ENCODE measurements at regions not wholly inside any gene's neighbourhood (a gene's known extent, or its start where the extent isn't known, plus 50 kb on each side); places are given as distances from the start of the nearest gene placed in this dataset.

GRCh38 chr1:2936559-2937515 is 84.4 kb upstream of the ACTRT2 start:
- in situ Hi-C loops (cut with MboI; ENCODE audit: low sequenced_read_pairs in 4 of 4) = no loop called here
- no peaks in the 10 kb centered on the region for H3K36me3 ChIP-seq
- H3K4me1 ChIP-seq = no peaks in the 10 kb centered on the region
- no peak overlapping the region for H3K27ac ChIP-seq
- no peak for DNase-seq
- no peak for TF ChIP-seq POLR2A (IDR thresholded peaks at IDR 0.05)
- TF ChIP-seq, protein P1, sequence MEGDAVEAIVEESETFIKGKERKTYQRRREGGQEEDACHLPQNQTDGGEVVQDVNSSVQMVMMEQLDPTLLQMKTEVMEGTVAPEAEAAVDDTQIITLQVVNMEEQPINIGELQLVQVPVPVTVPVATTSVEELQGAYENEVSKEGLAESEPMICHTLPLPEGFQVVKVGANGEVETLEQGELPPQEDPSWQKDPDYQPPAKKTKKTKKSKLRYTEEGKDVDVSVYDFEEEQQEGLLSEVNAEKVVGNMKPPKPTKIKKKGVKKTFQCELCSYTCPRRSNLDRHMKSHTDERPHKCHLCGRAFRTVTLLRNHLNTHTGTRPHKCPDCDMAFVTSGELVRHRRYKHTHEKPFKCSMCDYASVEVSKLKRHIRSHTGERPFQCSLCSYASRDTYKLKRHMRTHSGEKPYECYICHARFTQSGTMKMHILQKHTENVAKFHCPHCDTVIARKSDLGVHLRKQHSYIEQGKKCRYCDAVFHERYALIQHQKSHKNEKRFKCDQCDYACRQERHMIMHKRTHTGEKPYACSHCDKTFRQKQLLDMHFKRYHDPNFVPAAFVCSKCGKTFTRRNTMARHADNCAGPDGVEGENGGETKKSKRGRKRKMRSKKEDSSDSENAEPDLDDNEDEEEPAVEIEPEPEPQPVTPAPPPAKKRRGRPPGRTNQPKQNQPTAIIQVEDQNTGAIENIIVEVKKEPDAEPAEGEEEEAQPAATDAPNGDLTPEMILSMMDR (IDR thresholded peaks at IDR 0.05 in 4 of 5, conservative IDR thresholded peaks at IDR 0.05 in 1 of 5) = no peak
- intact Hi-C loops (cut with DNase I; ENCODE audit: low total_unique reads) = no loop called here
- no peaks in the 10 kb centered on the region for H3K9me3 ChIP-seq
- peaks cover 12 to 28% (median 12%) of the 10 kb centered on the region in 3 donors for H3K27me3 ChIP-seq
- no peak overlapping the region for H3K4me3 ChIP-seq
- no peak for ATAC-seq

DNA sequence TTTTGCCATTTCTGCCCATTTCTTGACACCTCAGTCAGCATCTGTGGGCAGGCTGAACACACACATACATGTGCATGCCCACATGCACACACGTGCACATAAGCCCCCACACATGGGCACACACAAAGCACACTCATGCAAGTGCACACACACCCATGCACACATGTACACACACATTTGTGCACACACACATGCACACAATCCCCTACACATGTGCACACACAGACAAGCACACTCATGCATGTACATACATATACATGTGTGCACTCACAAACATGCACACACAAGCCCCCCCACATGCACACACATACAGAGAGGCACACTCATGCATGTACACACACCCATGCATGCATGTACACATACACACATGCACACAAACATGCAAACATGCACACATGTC is 83.5 kb upstream of the ACTRT2 start:
- no peak for DNase-seq
- in situ Hi-C loops (cut with MboI; ENCODE audit: low sequenced_read_pairs in 4 of 4) (no loop called here), intact Hi-C loops (cut with DNase I; ENCODE audit: low total_unique reads) (no loop called here)
- no peaks in the 10 kb centered on the region for H3K9me3 ChIP-seq
- H3K27ac ChIP-seq = no peak overlapping the region
- no peaks in the 10 kb centered on the region for H3K4me1 ChIP-seq
- no peak overlapping the region for H3K4me3 ChIP-seq
- no peaks in the 10 kb centered on the region for H3K36me3 ChIP-seq
- ATAC-seq = no peak
- TF ChIP-seq, protein P1 (IDR thresholded peaks at IDR 0.05 in 4 of 5, conservative IDR thresholded peaks at IDR 0.05 in 1 of 5) = no peak
- no peak for TF ChIP-seq POLR2A (IDR thresholded peaks at IDR 0.05)
- peaks cover 7 to 27% (median 9%) of the 10 kb centered on the region in 3 donors for H3K27me3 ChIP-seq

DNA sequence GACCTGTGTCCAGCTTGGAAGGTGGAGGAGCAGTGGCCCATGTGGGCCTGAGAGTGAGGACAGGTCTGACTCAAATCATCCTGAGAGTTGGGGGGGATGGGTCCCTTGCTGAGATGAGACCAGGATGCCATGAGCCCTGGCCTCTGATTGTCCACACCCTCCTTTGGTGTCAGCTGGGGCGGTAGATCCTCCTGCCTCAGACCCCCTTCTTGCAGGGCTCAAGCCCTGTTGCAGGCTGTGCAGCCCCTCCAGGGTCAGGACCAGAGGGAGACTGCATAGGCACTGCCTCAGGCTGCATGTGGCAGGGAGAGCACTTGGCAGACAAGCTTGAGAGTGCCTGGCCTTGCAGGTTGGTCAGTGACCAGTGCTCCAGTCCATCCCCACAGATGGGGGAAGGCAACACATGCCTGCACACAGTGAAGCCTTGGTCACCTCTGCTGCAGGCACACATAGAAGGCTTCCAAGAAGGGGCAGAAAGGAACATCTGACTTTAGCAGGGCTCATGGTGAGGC is 82.2 kb upstream of the ACTRT2 start:
- DNase-seq = no peak
- in situ Hi-C loops (cut with MboI; ENCODE audit: low sequenced_read_pairs in 4 of 4) = no loop called here
- no peak overlapping the region for H3K27ac ChIP-seq
- no peak for ATAC-seq
- no peak overlapping the region for H3K4me3 ChIP-seq
- TF ChIP-seq POLR2A (IDR thresholded peaks at IDR 0.05) = no peak
- TF ChIP-seq, protein P1 (IDR thresholded peaks at IDR 0.05 in 4 of 5, conservative IDR thresholded peaks at IDR 0.05 in 1 of 5) = no peak
- H3K36me3 ChIP-seq = no peaks in the 10 kb centered on the region
- intact Hi-C loops (cut with DNase I; ENCODE audit: low total_unique reads) = no loop called here
- H3K9me3 ChIP-seq = no peaks in the 10 kb centered on the region
- H3K27me3 ChIP-seq = peaks cover 0 to 15% (median 3%) of the 10 kb centered on the region in 3 donors
- H3K4me1 ChIP-seq = no peaks in the 10 kb centered on the region

GRCh38 chr1:2940178-2940577 is 81.1 kb upstream of the ACTRT2 start:
- no peak overlapping the region for H3K4me3 ChIP-seq
- intact Hi-C loops (cut with DNase I; ENCODE audit: low total_unique reads) = no loop called here
- no peak for ATAC-seq
- H3K9me3 ChIP-seq = no peaks in the 10 kb centered on the region
- H3K27me3 ChIP-seq = peaks cover 0 to 12% (median 7%) of the 10 kb centered on the region in 3 donors
- H3K27ac ChIP-seq = no peak overlapping the region
- DNase-seq = no peak
- no peak for TF ChIP-seq POLR2A (IDR thresholded peaks at IDR 0.05)
- TF ChIP-seq, protein P1 (IDR thresholded peaks at IDR 0.05 in 4 of 5, conservative IDR thresholded peaks at IDR 0.05 in 1 of 5) = no peak
- H3K36me3 ChIP-seq = no peaks in the 10 kb centered on the region
- H3K4me1 ChIP-seq = no peaks in the 10 kb centered on the region
- in situ Hi-C loops (cut with MboI; ENCODE audit: low sequenced_read_pairs in 4 of 4) = no loop called here

Measured in gastrocnemius medialis (tissue), 4 donors.